PC-3 (cell line): ENCODE measurements at regions not wholly inside any gene's neighbourhood (a gene's known extent, or its start where the extent isn't known, plus 50 kb on each side); places are given as distances from the start of the nearest gene placed in this dataset.

Experiments used
- ATAC-seq: fragments of 200-7000 bp; cut with Tn5 transposase; 2 replicates; pipeline ENCODE4 v1.9.1; 2020; ENCODE audit warnings: mild to moderate bottlenecking, moderate library complexity
- BruUV-seq: library from RNA; stranded (reverse); fragments of 400-500 nt; replicated peaks from 2 replicates; lab custom pipeline; 2021; lab: Mats Ljungman, UMichigan
- CTCF ChIA-PET: fragments of 300-600 bp; sonication (Branson Sonifier 250); formaldehyde crosslinking; loops from one replicate; lab custom pipeline; 2022; ENCODE audit warnings: antibody characterized with exemption; lab: Charles Lee
- POLR2A ChIA-PET: fragments of 300-600 bp; sonication (Branson Sonifier 250); formaldehyde crosslinking; loops from one replicate; lab custom pipeline; 2022; ENCODE audit warnings: antibody characterized with exemption; ENCODE audit not compliant: unreplicated experiment; lab: Charles Lee
- DNase-seq: peaks from one replicate; pipeline ENCODE4 v3.0.0-alpha.2; 2015
- H2AFZ ChIP-seq: fragments of 300-600 bp; sonication (generic); 2 replicates; pipeline ENCODE4 v1.6.0; 2016; ENCODE audit warnings: antibody characterized with exemption, low read length
- H3F3A ChIP-seq: fragments of 300-600 bp; sonication (generic); one replicate; pipeline ENCODE4 v1.6.0; 2017; ENCODE audit warnings: antibody characterized with exemption, low read length, control low read depth, mild to moderate bottlenecking; ENCODE audit not compliant: unreplicated experiment
- H3K27ac ChIP-seq: fragments of 300-600 bp; sonication (generic); 2 replicates; pipeline ENCODE4 v1.5.1; 2016; ENCODE audit warnings: mild to moderate bottlenecking, low read length
- H3K27me3 ChIP-seq: fragments of 300-600 bp; sonication (generic); 2 replicates; pipeline ENCODE4 v1.6.1; 2016; ENCODE audit warnings: low read length, mixed read lengths
- H3K36me3 ChIP-seq: fragments of 300-600 bp; sonication (generic); 2 replicates; pipeline ENCODE4 v1.6.1; 2016; ENCODE audit warnings: low read depth, mixed run types, low read length, mixed read lengths
- H3K4me1 ChIP-seq: fragments of 300-600 bp; sonication (generic); 2 replicates; pipeline ENCODE4 v1.5.1; 2016; ENCODE audit warnings: low read length; ENCODE audit not compliant: insufficient read depth
- H3K4me2 ChIP-seq: fragments of 300-600 bp; sonication (generic); 2 replicates; pipeline ENCODE4 v1.6.0; 2016; ENCODE audit warnings: low read length
- H3K4me3 ChIP-seq: fragments of 300-600 bp; sonication (generic); 2 replicates; pipeline ENCODE4 v1.5.1; 2016; ENCODE audit warnings: mild to moderate bottlenecking, low read length, mixed read lengths
- H3K79me2 ChIP-seq: fragments of 300-600 bp; sonication (generic); 2 replicates; pipeline ENCODE4 v1.6.1; 2017; ENCODE audit warnings: low read length, mixed read lengths
- H3K9ac ChIP-seq: fragments of 300-600 bp; sonication (generic); 2 replicates; pipeline ENCODE4 v1.6.0; 2016; ENCODE audit warnings: mild to moderate bottlenecking, low read length
- H3K9me2 ChIP-seq: fragments of 300-600 bp; sonication (generic); replicated peaks from 2 replicates; pipeline ENCODE4 v1.6.1; 2016; ENCODE audit warnings: mixed run types, low read length, mixed read lengths
- H3K9me3 ChIP-seq: fragments of 300-600 bp; sonication (generic); 2 replicates; pipeline ENCODE4 v1.6.1; 2016; ENCODE audit warnings: low read length, mixed read lengths
- H4K20me1 ChIP-seq: fragments of 300-600 bp; sonication (generic); 2 replicates; pipeline ENCODE4 v1.6.1; 2016; ENCODE audit warnings: low read length, mixed read lengths
- CTCF ChIP-seq: fragments of 300-600 bp; sonication (generic); conservative IDR thresholded peaks from 2 replicates; pipeline ENCODE4 v1.5.1; 2017; ENCODE audit warnings: antibody characterized with exemption, low read depth, mild to moderate bottlenecking, low read length
- EZH2 ChIP-seq: fragments of 300-600 bp; sonication (generic); IDR thresholded peaks from one replicate; pipeline ENCODE4 v1.6.1; 2017; ENCODE audit warnings: antibody characterized with exemption, mild to moderate bottlenecking, low read length; ENCODE audit not compliant: unreplicated experiment
- EZH2phosphoT487 ChIP-seq: fragments of 300-600 bp; sonication (generic); IDR thresholded peaks from 2 replicates; pipeline ENCODE4 v1.6.1; 2018; ENCODE audit warnings: mild to moderate bottlenecking, antibody characterized with exemption, low read length, borderline replicate concordance
- intact Hi-C: fragments of 100-400 bp; cut with micrococcal nuclease; formaldehyde crosslinking; loops from 2 replicates; pipeline ENCODE4 v1.9.0; 2023

- H4K20me1 ChIP-seq, result no peaks in the 10 kb centered on the region
- H3K4me3 ChIP-seq, result no peak overlapping the region
- H3K36me3 ChIP-seq, result no peaks in the 10 kb centered on the region
- 0 out of 2 replicates have a peak, but pooled peaks cover under 1% of the 10 kb centered on the region for H3K4me1 ChIP-seq
- intact Hi-C loops, result no loop called here
- no peak for TF ChIP-seq EZH2phosphoT487
- no peak for TF ChIP-seq CTCF
- TF ChIP-seq EZH2, result no peak
- no peaks in the 10 kb centered on the region; the same call in 1 of the 2 replicates for H3K9me2 ChIP-seq
- BruUV-seq, result no TSS peak
- no peaks in the 10 kb centered on the region for H3K9me3 ChIP-seq
- peak; percentile 99 for ATAC-seq
- no peaks in the 10 kb centered on the region for H3F3A ChIP-seq
- no peaks in the 10 kb centered on the region for H3K79me2 ChIP-seq
- no peak overlapping the region for H3K9ac ChIP-seq
- no peak overlapping the region for H2AFZ ChIP-seq
- CTCF ChIA-PET, result no interaction called here
- no peaks in the 10 kb centered on the region for H3K27me3 ChIP-seq
- POLR2A ChIA-PET, result no interaction called here
- no peak overlapping the region for H3K4me2 ChIP-seq
- no peak overlapping the region for H3K27ac ChIP-seq
- DNase-seq, result peak; percentile 56
Measured at GRCh38 chr7:42758124-42758523, 153.7 kb downstream of the C7orf25 start.

- no peak for ATAC-seq
- Histone ChIP-seq H3K27ac (no peak overlapping the region), H3K4me3 (no peak overlapping the region), H3K79me2 (no peaks in the 10 kb centered on the region), H4K20me1 (no peaks in the 10 kb centered on the region), H3K4me2 (no peak overlapping the region), H3K9me2 (no peaks in the 10 kb centered on the region), H3F3A (no peaks in the 10 kb centered on the region), H3K9me3 (no peaks in the 10 kb centered on the region), H2AFZ (no peak overlapping the region), H3K27me3 (no peaks in the 10 kb centered on the region), H3K9ac (no peak overlapping the region), H3K36me3 (no peaks in the 10 kb centered on the region), H3K4me1 (no peaks in the 10 kb centered on the region)
- intact Hi-C loops, result no loop called here
- BruUV-seq, result no TSS peak
- TF ChIP-seq EZH2 (no peak), EZH2phosphoT487 (no peak), CTCF (no peak)
- DNase-seq, result no peak
- ChIA-PET POLR2A (no interaction called here), CTCF (no interaction called here)
Measured at GRCh38 chr7:42756841-42757240, 155.0 kb downstream of the C7orf25 start.

- TF ChIP-seq EZH2 (no peak), EZH2phosphoT487 (no peak), CTCF (no peak)
- no peak overlapping the region for H3K9ac ChIP-seq
- ATAC-seq (no peak), DNase-seq (no peak)
- intact Hi-C loops, result no loop called here
- H3K4me3 ChIP-seq, result no peak overlapping the region
- CTCF ChIA-PET, result no interaction called here
- H3K4me1 ChIP-seq, result no peaks in the 10 kb centered on the region
- no peaks in the 10 kb centered on the region for H3K36me3 ChIP-seq
- no peaks in the 10 kb centered on the region for H3K9me2 ChIP-seq
- no peak overlapping the region for H2AFZ ChIP-seq
- no peak overlapping the region for H3K27ac ChIP-seq
- BruUV-seq, result no TSS peak
- POLR2A ChIA-PET, result no interaction called here
- H4K20me1 ChIP-seq, result no peaks in the 10 kb centered on the region
- H3K79me2 ChIP-seq, result no peaks in the 10 kb centered on the region
- no peaks in the 10 kb centered on the region for H3K27me3 ChIP-seq
- no peaks in the 10 kb centered on the region for H3F3A ChIP-seq
- H3K4me2 ChIP-seq, result no peak overlapping the region
- no peaks in the 10 kb centered on the region for H3K9me3 ChIP-seq
Measured at GRCh38 chr7:42753811-42754363, 158.0 kb downstream of the C7orf25 start.
